H1 (cell line): ENCODE measurements at regions not wholly inside any gene's neighbourhood (a gene's known extent, or its start where the extent isn't known, plus 50 kb on each side); places are given as distances from the start of the nearest gene placed in this dataset.

Experiments used
- CTCF ChIA-PET: fragments of 300-600 bp; sonication (Branson Sonifier 250); formaldehyde crosslinking; loops from one replicate; lab custom pipeline; 2021; ENCODE audit not compliant: partially characterized antibody; lab: Charles Lee
- POLR2A ChIA-PET: fragments of 300-600 bp; sonication (Branson Sonifier 250); formaldehyde crosslinking; loops from one replicate; lab custom pipeline; 2021; ENCODE audit warnings: inconsistent platforms; ENCODE audit not compliant: partially characterized antibody; lab: Charles Lee
- DNase-seq, 2 experiments: peaks; one replicate each; pipeline versions ENCODE4 v3.0.0 to v3.0.0-alpha.2; 2010 to 2022; ENCODE audit warnings: low spot score in 2 of 2, low read depth in 1 of 2, mixed read lengths in 1 of 2
- FAIRE-seq: peaks from 2 replicates; lab custom pipeline; 2011; peaks lifted over from hg19 to GRCh38; lab: Jason Lieb, UNC
- H2AFZ ChIP-seq: 2 replicates; pipeline ENCODE4 v1.8.1; 2012; ENCODE audit warnings: low read length, inconsistent platforms
- H2AK5ac ChIP-seq: 2 replicates; pipeline ENCODE4 v1.6.1; 2013; ENCODE audit warnings: low read depth, low read length
- H2BK120ac ChIP-seq: replicated peaks from 2 replicates; pipeline ENCODE3; 2013; ENCODE audit warnings: low read depth, low read length, inconsistent platforms
- H2BK12ac ChIP-seq: 2 replicates; pipeline ENCODE4 v1.6.1; 2013; ENCODE audit warnings: low read depth, low read length
- H2BK15ac ChIP-seq: 2 replicates; pipeline ENCODE4 v1.6.1; 2013; ENCODE audit warnings: low read length
- H2BK20ac ChIP-seq: 2 replicates; pipeline ENCODE4 v1.6.1; 2013; ENCODE audit warnings: low read length
- H2BK5ac ChIP-seq: 2 replicates; pipeline ENCODE4 v1.6.1; 2013; ENCODE audit warnings: low read depth, low read length
- H3K14ac ChIP-seq: 2 replicates; pipeline ENCODE4 v1.6.1; 2013; ENCODE audit warnings: inconsistent platforms; ENCODE audit not compliant: insufficient read length
- H3K18ac ChIP-seq: 2 replicates; pipeline ENCODE4 v1.6.1; 2013; ENCODE audit warnings: low read length; ENCODE audit errors: extremely low read depth
- H3K23ac ChIP-seq: 2 replicates; pipeline ENCODE4 v1.6.1; 2013; ENCODE audit warnings: inconsistent platforms; ENCODE audit not compliant: insufficient read length
- H3K23me2 ChIP-seq: 2 replicates; pipeline ENCODE4 v1.6.1; 2013; ENCODE audit warnings: low read depth, low read length
- H3K27ac ChIP-seq: 2 replicates; pipeline ENCODE4 v1.6.1; 2011; ENCODE audit warnings: low read depth, low read length, inconsistent platforms
- H3K27me3 ChIP-seq, 4 experiments: replicated peaks in 1 of 4; 1 replicate in 1 of 4; 2 replicates in 3 of 4; pipeline versions ENCODE4 v1.6.1 to v1.8.1; 2011 to 2013; ENCODE audit warnings: low read length in 3 of 4, mild to moderate bottlenecking in 3 of 4, inconsistent platforms in 2 of 4, mixed read lengths in 2 of 4, moderate library complexity in 1 of 4; ENCODE audit not compliant: control insufficient read depth in 3 of 4, insufficient read depth in 3 of 4; ENCODE audit errors: extremely low read depth in 1 of 4
- H3K36me3 ChIP-seq, 4 experiments: 2 replicates each; pipeline versions ENCODE4 v1.6.1 to v1.8.1; 2011 to 2013; ENCODE audit warnings: mild to moderate bottlenecking in 4 of 4, low read length in 3 of 4, moderate library complexity in 2 of 4, control low read depth in 1 of 4, inconsistent platforms in 1 of 4; ENCODE audit not compliant: insufficient read depth in 4 of 4, control insufficient read depth in 2 of 4
- H3K4ac ChIP-seq: replicated peaks from 2 replicates; pipeline ENCODE3; 2013; ENCODE audit warnings: low read length, low read depth, mixed read lengths, inconsistent platforms; ENCODE audit not compliant: insufficient read length
- H3K4me1 ChIP-seq, 4 experiments: replicated peaks in 1 of 4; 1 replicate in 1 of 4; 2 replicates in 3 of 4; pipeline versions ENCODE4 v1.6.1 to v1.8.1; 2011 to 2013; ENCODE audit warnings: low read length in 3 of 4, inconsistent platforms in 2 of 4, mixed read lengths in 1 of 4; ENCODE audit not compliant: insufficient read depth in 4 of 4, control insufficient read depth in 3 of 4
- H3K4me2 ChIP-seq, 2 experiments: 2 replicates each; pipeline versions ENCODE4 v1.6.1 to v1.8.1; 2011 to 2013; ENCODE audit warnings: low read depth in 2 of 2, low read length in 2 of 2, control low read depth in 1 of 2, inconsistent platforms in 1 of 2, mild to moderate bottlenecking in 1 of 2; ENCODE audit not compliant: insufficient read depth in 1 of 2
- H3K4me3 ChIP-seq, 4 experiments: fragments of 200-600, 300-600 bp in 1 of 4; sonication (generic), shearing (Covaris generic), sonication (Bioruptor Twin) in 1 of 4; 2 replicates each; pipeline versions ENCODE4 v1.5.1 to v1.8.1; 2011 to 2016; ENCODE audit warnings: low read length in 4 of 4, low read depth in 3 of 4, control low read depth in 2 of 4, inconsistent platforms in 2 of 4, mild to moderate bottlenecking in 2 of 4, mixed read lengths in 1 of 4, moderate library complexity in 1 of 4; ENCODE audit not compliant: insufficient read depth in 2 of 4; ENCODE audit errors: extremely low read depth in 1 of 4
- H3K56ac ChIP-seq: replicated peaks from 2 replicates; pipeline ENCODE3; 2013; ENCODE audit warnings: low read depth, mild to moderate bottlenecking, mixed read lengths, low read length, inconsistent platforms; ENCODE audit not compliant: insufficient read length
- H3K79me1 ChIP-seq: 2 replicates; pipeline ENCODE4 v1.6.1; 2013; ENCODE audit warnings: low read depth, low read length, control low read depth
- H3K79me2 ChIP-seq, 2 experiments: 2 replicates each; pipeline versions ENCODE4 v1.6.1 to v1.8.1; 2012 to 2013; ENCODE audit warnings: low read length in 2 of 2, mild to moderate bottlenecking in 2 of 2, inconsistent platforms in 1 of 2; ENCODE audit not compliant: insufficient read depth in 2 of 2, control insufficient read depth in 1 of 2
- H3K9ac ChIP-seq, 4 experiments: replicated peaks in 1 of 4; 1 replicate in 1 of 4; 2 replicates in 3 of 4; pipeline versions ENCODE4 v1.6.1 to v1.8.1; 2011 to 2013; ENCODE audit warnings: low read depth in 3 of 4, low read length in 3 of 4, control low read depth in 2 of 4, mild to moderate bottlenecking in 2 of 4, moderate library complexity in 2 of 4, inconsistent platforms in 1 of 4; ENCODE audit errors: extremely low read depth in 1 of 4
- H3K9me3 ChIP-seq, 2 experiments: 2 replicates each; pipeline versions ENCODE4 v1.6.1 to v1.8.1; 2012 to 2013; ENCODE audit warnings: mild to moderate bottlenecking in 2 of 2, moderate library complexity in 2 of 2, control low read depth in 1 of 2, inconsistent platforms in 1 of 2, low read depth in 1 of 2, low read length in 1 of 2, mixed read lengths in 1 of 2; ENCODE audit not compliant: insufficient read depth in 2 of 2
- H4K20me1 ChIP-seq, 2 experiments: replicated peaks in 1 of 2; 2 replicates each; pipeline versions ENCODE3 to v1.8.1; 2011 to 2013; ENCODE audit warnings: inconsistent platforms in 2 of 2, low read length in 2 of 2, mild to moderate bottlenecking in 1 of 2; ENCODE audit not compliant: insufficient read depth in 2 of 2, control insufficient read depth in 1 of 2
- H4K5ac ChIP-seq: 2 replicates; pipeline ENCODE4 v1.6.1; 2013; ENCODE audit warnings: low read length, low read depth, mixed read lengths, inconsistent platforms; ENCODE audit not compliant: insufficient read length
- H4K8ac ChIP-seq: 2 replicates; pipeline ENCODE4 v1.8.0; 2013; ENCODE audit warnings: mild to moderate bottlenecking, moderate library complexity, low read length, inconsistent platforms; ENCODE audit not compliant: insufficient read depth; ENCODE audit errors: extremely low read depth
- H4K91ac ChIP-seq: replicated peaks from 2 replicates; pipeline ENCODE3; 2013; ENCODE audit warnings: low read length, mixed read lengths, inconsistent platforms; ENCODE audit not compliant: insufficient read length
- HDAC2 ChIP-seq, 2 experiments: fragments of 300-600 bp in 1 of 2; sonication (generic) in 1 of 2; IDR thresholded peaks; 2 replicates each; pipeline ENCODE4 v1.6.1; 2011 to 2012; ENCODE audit warnings: low read depth in 2 of 2, low read length in 2 of 2, mild to moderate bottlenecking in 2 of 2, moderate library complexity in 2 of 2, borderline replicate concordance in 1 of 2, inconsistent platforms in 1 of 2
- SRF ChIP-seq: IDR thresholded peaks from 2 replicates; pipeline ENCODE4 v1.6.1; 2011; ENCODE audit warnings: mild to moderate bottlenecking, low read depth, low read length, moderate library complexity
- WGBS, 2 experiments: shearing (Covaris generic) in 1 of 2; methylation state at CpG; one replicate each; pipeline versions ENCODE4 v1.1.6 to v1.1.7; 2013 to 2015; ENCODE audit warnings: low lambda C conversion rate in 2 of 2, mixed read lengths in 2 of 2, inconsistent platforms in 1 of 2, low coverage in 1 of 2, missing lambda C conversion rate in 1 of 2; ENCODE audit not compliant: insufficient replicate concordance in 2 of 2, insufficient coverage in 1 of 2, insufficient read length in 1 of 2; ENCODE audit errors: extremely low coverage in 1 of 2, missing lambda C conversion rate in 1 of 2; 5-methylcytosine and 5-hydroxymethylcytosine counted together

GRCh38 chr12:65608319-65608916, 215.9 kb upstream of the HMGA2 start:
- Histone ChIP-seq H2BK20ac (no peak overlapping the region), H2AK5ac (no peak overlapping the region), H3K4me1 (peaks cover 0 to under 1% (median 0%) of the 10 kb centered on the region in 4 experiments; a peak in 1 of 7 replicates), H2BK120ac (no peak overlapping the region), H3K36me3 (no peaks in the 10 kb centered on the region), H4K20me1 (no peaks in the 10 kb centered on the region), H2BK15ac (no peak overlapping the region), H4K91ac (no peak overlapping the region), H3K14ac (no peak overlapping the region), H3K27ac (no peak overlapping the region), H3K23me2 (no peaks in the 10 kb centered on the region), H3K4me2 (no peak overlapping the region), H3K56ac (no peak overlapping the region), H3K18ac (no peak overlapping the region), H4K8ac (no peak overlapping the region), H2BK5ac (no peak overlapping the region), H3K4me3 (no peak overlapping the region), H2BK12ac (no peak overlapping the region), H3K79me1 (no peaks in the 10 kb centered on the region), H2AFZ (no peak overlapping the region), H3K27me3 (no peaks in the 10 kb centered on the region), H4K5ac (no peak overlapping the region), H3K4ac (no peak overlapping the region), H3K79me2 (no peaks in the 10 kb centered on the region), H3K9me3 (no peaks in the 10 kb centered on the region), H3K23ac (no peak overlapping the region), H3K9ac (no peak overlapping the region)
- DNase-seq = no peak
- no peak for FAIRE-seq
- WGBS, 2 experiments = 92% methylated on average over 2 of the region's 2 CpGs; no CpG with 5 or more reads in 1 of the 2 experiments
- POLR2A ChIA-PET = no interaction called here
- CTCF ChIA-PET = interaction anchor here (0.6 to 1.7 kb wide), 7 partner anchors 13 to 361 kb away, joined by 3 to 5 read pairs (median 4); no protein-coding TSS in a partner anchor
- TF ChIP-seq SRF = no peak
- TF ChIP-seq HDAC2 (IDR thresholded peaks at IDR 0.05; ENCODE audit: borderline replicate concordance in 1 of 2, low read depth in 2 of 2, low read length in 2 of 2) = no peak
